ENCODE measurements at regions not wholly inside any gene's neighbourhood (a gene's known extent, or its start where the extent isn't known, plus 50 kb on each side); places are given as distances from the start of the nearest gene placed in this dataset.

DNA sequence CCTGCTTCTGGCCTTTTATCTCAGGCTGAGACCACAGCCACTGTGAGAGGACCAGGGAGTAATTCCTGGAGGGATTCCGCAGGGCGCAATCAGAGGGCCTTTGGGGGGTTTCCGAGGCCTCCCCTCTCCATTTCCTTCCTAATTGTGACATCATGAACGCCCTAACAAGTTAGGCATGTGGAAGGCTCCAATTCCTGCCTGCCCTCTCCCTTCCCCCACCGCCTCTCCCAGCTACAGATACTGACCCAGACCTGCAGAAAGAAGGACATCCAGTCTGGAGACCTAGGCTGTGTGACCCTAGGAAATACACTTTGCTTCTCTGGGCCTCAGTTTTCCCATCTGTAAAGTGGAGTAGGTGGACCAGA lies 637.9 kb downstream of the MED13L start:
- TF ChIP-seq POLR2AphosphoS5 (IDR thresholded peaks at IDR 0.05) (no peak), EP300 (IDR thresholded peaks at IDR 0.05; ENCODE audit: low read depth) (no peak), POLR2A (IDR thresholded peaks at IDR 0.05) (no peak)
- TF ChIP-seq, protein P1, sequence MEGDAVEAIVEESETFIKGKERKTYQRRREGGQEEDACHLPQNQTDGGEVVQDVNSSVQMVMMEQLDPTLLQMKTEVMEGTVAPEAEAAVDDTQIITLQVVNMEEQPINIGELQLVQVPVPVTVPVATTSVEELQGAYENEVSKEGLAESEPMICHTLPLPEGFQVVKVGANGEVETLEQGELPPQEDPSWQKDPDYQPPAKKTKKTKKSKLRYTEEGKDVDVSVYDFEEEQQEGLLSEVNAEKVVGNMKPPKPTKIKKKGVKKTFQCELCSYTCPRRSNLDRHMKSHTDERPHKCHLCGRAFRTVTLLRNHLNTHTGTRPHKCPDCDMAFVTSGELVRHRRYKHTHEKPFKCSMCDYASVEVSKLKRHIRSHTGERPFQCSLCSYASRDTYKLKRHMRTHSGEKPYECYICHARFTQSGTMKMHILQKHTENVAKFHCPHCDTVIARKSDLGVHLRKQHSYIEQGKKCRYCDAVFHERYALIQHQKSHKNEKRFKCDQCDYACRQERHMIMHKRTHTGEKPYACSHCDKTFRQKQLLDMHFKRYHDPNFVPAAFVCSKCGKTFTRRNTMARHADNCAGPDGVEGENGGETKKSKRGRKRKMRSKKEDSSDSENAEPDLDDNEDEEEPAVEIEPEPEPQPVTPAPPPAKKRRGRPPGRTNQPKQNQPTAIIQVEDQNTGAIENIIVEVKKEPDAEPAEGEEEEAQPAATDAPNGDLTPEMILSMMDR (IDR thresholded peaks at IDR 0.05), result no peak
